ENCODE measurements at regions not wholly inside any gene's neighbourhood (a gene's known extent, or its start where the extent isn't known, plus 50 kb on each side); places are given as distances from the start of the nearest gene placed in this dataset.
"Not testable (repeated sequence)": the region's sequence is repeated elsewhere in the genome, so short reads cannot be mapped to it uniquely, and the experiment has no call there.

DNA sequence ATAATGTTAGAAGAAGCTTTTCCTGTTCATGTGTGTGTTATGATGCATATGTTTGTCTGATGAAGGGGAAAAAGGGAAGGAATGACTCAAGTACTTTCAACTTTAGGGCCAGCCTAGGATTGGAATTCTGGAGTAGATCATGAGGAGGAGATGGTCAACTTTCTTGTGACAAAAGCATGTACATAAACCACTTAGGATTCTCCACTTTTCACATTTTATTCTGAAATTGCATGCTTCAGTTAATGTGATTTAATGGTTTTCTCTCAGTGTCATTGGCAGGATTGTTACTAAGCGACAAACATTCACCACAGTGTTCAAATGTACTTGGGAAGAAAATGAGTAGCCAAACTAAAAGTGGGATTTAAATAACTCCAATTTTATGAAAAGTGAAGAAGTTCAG lies 80.1 kb downstream of the UTRN start:
- Mint-ChIP-seq H3K9me3 (peaks cover 0 to 4% of the 10 kb centered on the region in 2 donors), H3K4me1 (peaks cover 44 to 67% of the 10 kb centered on the region in 2 donors), H3K27me3 (no peaks in the 10 kb centered on the region), H3K36me3 (peaks cover 6 to 14% of the 10 kb centered on the region in 2 donors), H3K4me3 (peak overlapping the region in 1 of 2 donors; percentile 9), H3K27ac (no peak overlapping the region)
- ATAC-seq (replicated peaks): no peak
- DNase-seq: no peak

DNA sequence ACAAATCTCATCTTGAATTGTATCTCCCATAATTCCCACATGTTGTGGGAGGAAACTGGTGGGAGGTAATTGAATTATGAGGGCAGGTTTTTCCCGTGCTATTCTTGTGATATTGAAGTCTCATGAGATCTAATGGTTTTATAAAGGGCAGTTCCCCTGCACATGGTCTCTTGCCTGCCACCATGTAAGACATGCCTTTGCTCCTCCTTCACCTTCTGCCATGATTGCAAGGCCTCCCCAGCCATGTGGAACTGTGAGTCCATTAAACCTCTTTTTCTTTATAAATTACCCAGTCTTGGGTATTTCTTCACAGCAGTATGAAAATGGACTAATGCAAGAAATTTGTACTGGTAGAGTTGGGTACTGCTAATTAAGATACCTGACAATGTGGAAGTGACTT lies 84.6 kb downstream of the UTRN start:
- peaks cover 8 to 18% of the 10 kb centered on the region in 2 donors for H3K36me3 Mint-ChIP-seq
- peaks cover 23 to 34% of the 10 kb centered on the region in 2 donors for H3K4me1 Mint-ChIP-seq
- not testable (repeated sequence) for H3K27ac Mint-ChIP-seq; H3K27me3 Mint-ChIP-seq; H3K4me3 Mint-ChIP-seq; ATAC-seq (replicated peaks); H3K9me3 Mint-ChIP-seq; DNase-seq

DNA sequence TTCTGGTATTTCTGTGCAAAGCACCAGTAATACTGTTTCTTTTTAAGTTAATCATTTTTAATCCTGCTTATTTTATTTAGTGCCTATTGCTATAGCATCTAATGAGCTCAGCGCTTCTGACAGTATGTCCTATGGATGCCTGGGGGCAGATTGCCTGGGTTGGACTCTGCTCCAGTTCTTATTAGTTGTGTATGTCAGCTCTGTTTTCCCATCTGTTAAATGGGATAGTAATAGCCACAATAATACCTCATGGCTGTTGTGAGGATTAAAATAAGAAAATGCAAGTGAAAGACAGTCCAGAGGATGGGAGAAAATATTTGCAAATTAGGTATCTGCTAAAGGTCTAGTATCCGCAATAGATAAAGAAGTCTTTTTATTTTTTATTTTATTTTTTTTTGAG lies 87.0 kb downstream of the UTRN start:
- no peak overlapping the region for H3K4me3 Mint-ChIP-seq
- peaks cover 8 to 16% of the 10 kb centered on the region in 2 donors for H3K36me3 Mint-ChIP-seq
- no peak for ATAC-seq (replicated peaks)
- H3K4me1 Mint-ChIP-seq: peaks cover 17 to 25% of the 10 kb centered on the region in 2 donors
- no peak overlapping the region for H3K27ac Mint-ChIP-seq
- no peak for DNase-seq
- H3K9me3 Mint-ChIP-seq: peaks cover 0 to 4% of the 10 kb centered on the region in 2 donors
- no peaks in the 10 kb centered on the region for H3K27me3 Mint-ChIP-seq

DNA sequence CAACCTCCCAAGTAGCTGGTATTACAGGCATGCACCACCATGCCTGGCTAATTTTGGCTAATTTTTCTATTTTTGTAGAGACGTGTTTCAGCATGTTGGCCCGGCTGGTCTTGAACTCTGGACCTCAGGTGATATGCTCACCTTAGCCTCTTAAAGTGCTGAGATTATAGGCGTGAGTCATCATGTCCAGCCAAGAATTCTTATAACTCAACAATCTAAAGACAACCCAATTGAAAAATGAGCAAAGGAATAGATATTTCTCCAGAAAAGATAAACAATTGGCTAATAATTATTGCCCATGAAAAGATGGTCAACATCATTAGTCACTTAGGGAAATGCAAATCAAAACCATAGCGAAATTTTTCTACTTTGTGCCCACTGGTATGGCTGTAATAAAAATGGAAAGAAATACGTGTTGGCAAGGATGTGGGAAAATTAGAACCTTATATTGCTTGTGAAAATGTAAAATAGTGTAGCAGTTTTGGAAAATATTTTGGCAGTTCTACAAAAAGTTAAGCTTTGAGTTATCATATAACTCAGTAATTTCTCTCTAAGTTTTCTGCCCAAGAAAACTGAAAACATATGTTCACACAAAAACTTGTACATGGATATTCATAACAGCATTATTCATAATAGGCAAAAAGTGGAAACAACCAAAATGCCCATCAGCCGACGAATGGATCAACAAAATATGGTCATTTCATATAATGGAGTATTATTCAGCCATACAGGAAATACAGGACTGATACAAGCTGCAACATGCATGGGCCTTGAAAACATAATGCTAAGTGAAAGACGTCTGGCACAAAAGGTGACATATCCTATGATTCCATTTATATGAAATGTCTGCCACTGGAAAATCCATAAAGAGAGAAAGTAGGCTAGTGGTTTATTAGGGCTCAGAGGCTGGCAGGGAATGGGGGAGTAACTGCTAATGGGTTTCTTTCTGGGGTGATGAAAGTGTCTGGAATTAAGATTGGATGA lies 87.8 kb downstream of the UTRN start:
- ATAC-seq (replicated peaks) (no peak), DNase-seq (no peak)
- no peaks in the 10 kb centered on the region for H3K27me3 Mint-ChIP-seq
- H3K27ac Mint-ChIP-seq: no peak overlapping the region
- peaks cover 8 to 16% of the 10 kb centered on the region in 2 donors for H3K36me3 Mint-ChIP-seq
- H3K9me3 Mint-ChIP-seq: peaks cover 0 to 4% of the 10 kb centered on the region in 2 donors
- H3K4me3 Mint-ChIP-seq: no peak overlapping the region
- peaks cover 21 to 31% of the 10 kb centered on the region in 2 donors for H3K4me1 Mint-ChIP-seq

GRCh38 chr6:144374525-144374924 lies 89.4 kb downstream of the UTRN start:
- not testable (repeated sequence) for ATAC-seq (replicated peaks); H3K4me3 Mint-ChIP-seq; H3K27ac Mint-ChIP-seq; DNase-seq; H3K27me3 Mint-ChIP-seq; H3K9me3 Mint-ChIP-seq
- Mint-ChIP-seq H3K36me3 (peaks cover 13 to 20% of the 10 kb centered on the region in 2 donors), H3K4me1 (peaks cover 31 to 44% of the 10 kb centered on the region in 2 donors)

DNA sequence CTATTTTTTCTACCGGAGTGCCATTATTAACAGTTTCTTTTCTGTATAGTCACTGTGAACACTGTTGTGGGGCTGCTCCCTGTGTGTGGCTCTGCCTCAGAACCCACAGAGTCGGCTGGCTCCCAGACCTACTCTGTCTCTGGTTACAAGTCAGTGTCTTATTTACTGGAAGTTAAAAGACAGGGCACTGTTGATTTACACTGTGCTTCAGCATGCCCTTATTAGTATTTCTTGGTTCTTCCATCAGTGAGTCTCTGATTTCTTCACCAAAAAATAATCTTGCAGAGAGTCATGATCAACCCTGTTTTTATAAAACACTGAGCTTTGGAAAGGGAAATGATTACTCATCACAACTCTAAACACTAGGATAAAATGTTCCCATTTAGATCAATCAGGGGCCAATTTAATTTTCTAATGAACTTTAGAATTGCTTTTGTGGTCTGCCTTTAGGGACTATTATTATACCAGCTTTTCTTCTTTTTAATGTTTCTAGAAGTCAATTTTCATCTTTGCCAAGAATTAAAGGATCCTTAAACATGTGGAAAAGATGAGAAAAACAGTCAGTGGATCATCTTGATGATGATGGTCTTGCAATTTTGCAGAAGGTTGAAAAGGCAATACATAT lies 92.6 kb downstream of the UTRN start:
- Mint-ChIP-seq H3K9me3 (peaks cover 11% of the 10 kb centered on the region in 2 donors), H3K4me3 (no peak overlapping the region), H3K36me3 (peaks cover 20 to 22% of the 10 kb centered on the region in 2 donors), H3K4me1 (peaks cover 26 to 41% of the 10 kb centered on the region in 2 donors), H3K27ac (no peak overlapping the region), H3K27me3 (no peaks in the 10 kb centered on the region)
- DNase-seq (no peak), ATAC-seq (replicated peaks) (no peak)

- H3K36me3 Mint-ChIP-seq: peaks cover 19 to 20% of the 10 kb centered on the region in 2 donors
- peaks cover 11% of the 10 kb centered on the region in 2 donors for H3K9me3 Mint-ChIP-seq
- peaks cover 23 to 41% of the 10 kb centered on the region in 2 donors for H3K4me1 Mint-ChIP-seq
- peak overlapping the region; percentile 2 for H3K27ac Mint-ChIP-seq
- no peak for DNase-seq
- ATAC-seq (replicated peaks): no peak
- H3K27me3 Mint-ChIP-seq: no peaks in the 10 kb centered on the region
- no peak overlapping the region for H3K4me3 Mint-ChIP-seq
Measured at GRCh38 chr6:144378437-144378836, 93.3 kb downstream of the UTRN start.

DNA sequence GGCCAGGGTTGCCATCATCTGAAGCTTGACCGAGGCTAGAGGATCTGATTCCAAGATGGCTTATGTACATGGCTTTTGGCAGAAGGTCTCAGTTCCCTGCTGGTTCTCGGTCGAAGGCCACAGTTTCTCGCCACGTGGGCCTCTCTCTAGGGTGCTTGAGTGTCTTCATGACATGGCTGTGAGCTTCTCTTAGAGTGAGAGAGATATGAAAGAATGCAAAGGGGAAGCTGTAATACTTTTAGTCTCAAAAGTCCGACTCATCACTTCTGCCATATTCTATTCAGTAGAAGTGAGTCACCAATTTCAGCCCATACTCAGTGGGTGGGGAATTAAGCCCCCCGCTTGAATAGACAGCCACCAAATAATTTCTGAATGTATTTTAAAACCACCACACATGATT lies 94.2 kb downstream of the UTRN start:
- Mint-ChIP-seq H3K27ac (peak overlapping the region; percentile 4), H3K36me3 (peaks cover 20 to 23% of the 10 kb centered on the region in 2 donors), H3K4me1 (peaks cover 22 to 46% of the 10 kb centered on the region in 2 donors), H3K27me3 (no peaks in the 10 kb centered on the region), H3K9me3 (peaks cover 11 to 13% of the 10 kb centered on the region in 2 donors), H3K4me3 (peak overlapping the region; percentile 25 to 42)
- DNase-seq (peak; percentile 32), ATAC-seq (replicated peaks) (peak; percentile 96 to 98)

DNA sequence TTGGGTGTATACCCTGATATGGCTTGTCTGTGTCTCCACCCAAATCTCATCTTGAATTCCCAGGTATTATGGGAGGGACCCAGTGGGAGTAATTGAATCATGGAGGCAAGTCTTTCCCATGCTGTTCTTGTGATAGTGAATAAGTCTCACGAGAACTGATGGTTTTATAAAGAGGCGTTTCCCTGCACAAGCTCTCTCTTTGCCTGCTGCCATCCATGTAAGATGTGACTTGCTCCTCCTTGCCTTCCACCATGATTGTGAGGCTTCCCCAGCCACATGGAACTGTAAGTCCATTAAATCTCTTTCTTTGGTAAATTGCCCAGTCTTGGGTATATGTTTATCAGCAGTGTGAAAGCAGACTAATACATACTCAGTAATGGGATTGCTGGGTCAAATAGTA lies 96.4 kb downstream of the UTRN start:
- H3K27ac Mint-ChIP-seq; H3K4me3 Mint-ChIP-seq; H3K27me3 Mint-ChIP-seq; ATAC-seq (replicated peaks); DNase-seq: not testable (repeated sequence)
- H3K4me1 Mint-ChIP-seq: peaks cover 26 to 44% of the 10 kb centered on the region in 2 donors
- H3K9me3 Mint-ChIP-seq: peaks cover 12 to 15% of the 10 kb centered on the region in 2 donors
- H3K36me3 Mint-ChIP-seq: peaks cover 23 to 30% of the 10 kb centered on the region in 2 donors

GRCh38 chr6:144383336-144383735 lies 98.2 kb downstream of the UTRN start:
- no peak overlapping the region for H3K27ac Mint-ChIP-seq
- H3K27me3 Mint-ChIP-seq: no peaks in the 10 kb centered on the region
- peaks cover 23 to 32% of the 10 kb centered on the region in 2 donors for H3K36me3 Mint-ChIP-seq
- H3K4me3 Mint-ChIP-seq: no peak overlapping the region
- H3K4me1 Mint-ChIP-seq: peaks cover 20 to 37% of the 10 kb centered on the region in 2 donors
- DNase-seq (no peak), ATAC-seq (replicated peaks) (no peak)
- H3K9me3 Mint-ChIP-seq: peaks cover 12 to 15% of the 10 kb centered on the region in 2 donors

GRCh38 chr6:144384427-144384826 lies 99.3 kb downstream of the UTRN start:
- no peaks in the 10 kb centered on the region for H3K27me3 Mint-ChIP-seq
- H3K4me3 Mint-ChIP-seq: no peak overlapping the region
- peaks cover 12 to 15% of the 10 kb centered on the region in 2 donors for H3K9me3 Mint-ChIP-seq
- H3K4me1 Mint-ChIP-seq: peaks cover 15 to 26% of the 10 kb centered on the region in 2 donors
- peak overlapping the region; percentile 20 for H3K27ac Mint-ChIP-seq
- DNase-seq (no peak), ATAC-seq (replicated peaks) (no peak)
- H3K36me3 Mint-ChIP-seq: peaks cover 24 to 33% of the 10 kb centered on the region in 2 donors

- Mint-ChIP-seq H3K4me1 (peaks cover 17 to 23% of the 10 kb centered on the region in 2 donors), H3K36me3 (peaks cover 18 to 32% of the 10 kb centered on the region in 2 donors)
- H3K27ac Mint-ChIP-seq; H3K9me3 Mint-ChIP-seq; DNase-seq; H3K27me3 Mint-ChIP-seq; ATAC-seq (replicated peaks); H3K4me3 Mint-ChIP-seq: not testable (repeated sequence)
Measured at GRCh38 chr6:144389474-144389873, 104.3 kb downstream of the UTRN start.

DNA sequence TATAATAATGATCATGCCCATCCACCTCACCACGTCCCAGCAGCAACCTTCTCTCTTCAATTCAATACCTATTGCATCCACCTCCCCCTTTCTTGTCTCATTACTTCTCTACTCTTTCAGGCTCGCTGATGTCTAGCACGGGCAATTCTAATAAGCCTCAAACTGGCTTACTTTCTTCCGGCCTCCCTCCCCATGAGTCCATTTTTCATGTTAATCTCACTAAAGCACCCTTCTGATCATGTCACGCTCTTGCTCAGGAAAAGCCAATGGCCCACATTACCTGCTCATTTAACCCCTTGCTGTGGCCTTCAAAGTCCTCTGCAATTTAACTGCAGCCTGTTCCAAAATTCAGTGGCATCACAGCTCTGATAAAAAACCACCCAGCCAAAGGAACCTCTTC lies 105.1 kb downstream of the UTRN start:
- Mint-ChIP-seq H3K36me3 (peaks cover 16 to 27% of the 10 kb centered on the region in 2 donors), H3K27me3 (no peaks in the 10 kb centered on the region), H3K9me3 (peaks cover 6 to 7% of the 10 kb centered on the region in 2 donors), H3K4me1 (peaks cover 11 to 16% of the 10 kb centered on the region in 2 donors), H3K4me3 (no peak overlapping the region), H3K27ac (no peak overlapping the region)
- ATAC-seq (replicated peaks): no peak
- DNase-seq: no peak

GRCh38 chr6:144390886-144391285 lies 105.8 kb downstream of the UTRN start:
- DNase-seq: no peak
- H3K4me1 Mint-ChIP-seq: peaks cover 11 to 19% of the 10 kb centered on the region in 2 donors
- peaks cover 16 to 27% of the 10 kb centered on the region in 2 donors for H3K36me3 Mint-ChIP-seq
- H3K4me3 Mint-ChIP-seq: no peak overlapping the region
- no peak overlapping the region for H3K27ac Mint-ChIP-seq
- no peak for ATAC-seq (replicated peaks)
- H3K9me3 Mint-ChIP-seq: peaks cover 6 to 7% of the 10 kb centered on the region in 2 donors
- H3K27me3 Mint-ChIP-seq: no peaks in the 10 kb centered on the region
